Stimulated activated CD4-positive, alpha-beta T cell treated with anti-CD3 and anti-CD28 coated beads, TNF-alpha, amount 100 ng/mL, for 48 hours (primary cell): ENCODE measurements at regions not wholly inside any gene's neighbourhood (a gene's known extent, or its start where the extent isn't known, plus 50 kb on each side); places are given as distances from the start of the nearest gene placed in this dataset.
"Not testable (repeated sequence)": the region's sequence is repeated elsewhere in the genome, so short reads cannot be mapped to it uniquely, and the experiment has no call there.

ENCODE experiments used
- DNase-seq, 3 donors: peaks; one replicate each; pipeline ENCODE4 v3.0.0-alpha.2; 2020; ENCODE audit warnings: low read depth in 3 of 3

DNA sequence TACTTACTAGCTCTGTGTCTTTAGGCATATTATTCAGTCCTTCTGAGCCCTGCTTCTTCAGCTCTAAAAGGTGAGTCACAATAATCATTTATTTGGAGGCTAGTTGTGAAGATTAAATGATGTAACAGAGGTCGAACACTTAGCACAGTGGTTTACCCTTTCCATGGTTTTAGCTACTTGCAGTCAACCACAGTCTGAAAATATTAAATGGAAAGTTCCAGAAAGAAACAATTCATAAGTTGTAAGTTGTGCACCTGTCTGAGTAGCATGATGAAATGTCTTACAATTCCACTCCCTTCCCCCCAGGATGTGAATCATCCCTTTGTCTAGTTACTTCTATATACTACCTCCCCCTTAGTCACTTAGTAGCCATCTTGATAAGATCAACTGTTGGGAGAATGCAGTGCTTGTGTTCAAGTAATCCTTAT, 217.6 kb upstream of the THUMPD2 start:
- DNase-seq: peak in 1 of 3 donors; percentile 6

DNA sequence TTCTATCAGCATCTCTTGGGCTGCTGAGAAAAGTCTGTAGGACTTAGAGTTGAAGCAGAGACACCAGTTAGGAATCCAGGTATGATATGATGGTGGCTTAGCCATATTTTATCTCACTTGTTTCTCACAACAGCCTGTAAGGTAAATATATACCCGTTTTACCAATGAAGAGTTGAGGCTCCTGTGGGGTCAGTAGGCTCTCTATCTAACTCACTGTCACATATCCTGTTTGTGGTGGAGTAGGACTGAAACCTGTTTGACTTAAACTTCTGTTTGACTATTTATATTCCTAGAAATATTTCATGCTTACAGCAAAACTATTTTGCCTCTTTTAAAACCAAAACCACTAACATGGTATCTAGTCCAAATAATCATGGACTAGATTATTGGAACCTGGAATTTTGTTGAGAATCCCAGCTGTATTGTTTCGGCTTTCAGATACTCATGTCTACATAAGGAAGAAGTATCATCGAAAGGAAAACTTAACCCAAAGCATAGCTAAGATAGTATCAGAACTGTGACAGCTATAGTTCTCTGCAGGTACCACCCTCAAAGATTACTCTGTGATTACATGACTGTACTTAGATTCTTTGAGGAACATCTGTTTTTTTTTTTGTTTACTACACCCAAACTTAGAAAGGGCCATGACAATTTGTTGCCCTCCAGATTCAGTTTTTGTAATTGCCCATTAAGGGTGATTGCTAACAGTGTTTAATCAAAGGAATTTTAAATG, 216.1 kb upstream of the THUMPD2 start:
- DNase-seq: no peak

DNA sequence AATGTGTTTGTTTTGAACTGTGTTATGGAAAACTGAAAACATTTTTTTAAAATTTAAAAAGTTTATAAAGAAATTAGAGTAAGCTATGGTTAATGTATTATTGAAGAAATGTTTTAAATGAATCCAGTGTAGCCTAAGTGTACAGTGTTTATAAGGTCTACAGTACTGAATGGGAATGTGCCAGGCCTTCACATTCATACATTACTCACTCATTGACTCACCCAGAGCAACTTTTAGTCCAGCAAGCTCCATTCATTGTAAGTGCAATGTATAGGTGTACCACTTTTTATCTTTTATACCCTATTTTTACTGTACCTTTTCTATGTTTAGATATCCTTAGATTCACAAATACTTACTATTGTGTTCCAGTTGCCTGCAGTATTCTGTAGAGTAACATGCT, 215.1 kb upstream of the THUMPD2 start:
- DNase-seq: no peak

GRCh38 chr2:39991298-39991697, 212.2 kb upstream of the THUMPD2 start:
- DNase-seq: no peak

DNA sequence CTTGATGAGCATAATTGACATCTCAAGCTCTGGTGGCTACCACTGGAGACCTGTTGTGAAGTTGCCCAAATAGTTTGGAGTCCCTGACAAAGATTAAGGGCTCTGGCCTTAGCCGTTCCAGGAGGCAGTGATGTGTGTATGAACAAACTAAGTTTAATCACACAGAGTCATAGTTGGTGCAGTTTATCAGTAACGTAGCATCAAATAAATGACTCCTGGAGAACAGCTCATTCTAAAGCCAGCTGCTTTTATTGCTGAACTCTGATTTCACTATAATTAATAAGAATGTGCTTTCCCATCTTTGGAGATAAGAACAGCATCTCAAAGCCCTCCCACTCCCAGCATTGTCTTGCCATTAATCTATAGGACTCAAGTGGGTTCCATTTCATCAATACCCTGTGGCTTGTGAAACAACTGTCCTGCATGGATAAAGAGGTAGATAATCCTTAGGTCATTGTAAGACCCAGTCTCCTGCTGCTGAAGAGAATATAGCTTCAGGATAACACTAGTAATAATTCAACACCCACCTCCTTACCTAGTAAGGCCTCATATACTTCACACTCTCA, 211.4 kb upstream of the THUMPD2 start:
- DNase-seq: no peak

GRCh38 chr2:39989888-39990287, 210.8 kb upstream of the THUMPD2 start:
- no peak for DNase-seq

DNA sequence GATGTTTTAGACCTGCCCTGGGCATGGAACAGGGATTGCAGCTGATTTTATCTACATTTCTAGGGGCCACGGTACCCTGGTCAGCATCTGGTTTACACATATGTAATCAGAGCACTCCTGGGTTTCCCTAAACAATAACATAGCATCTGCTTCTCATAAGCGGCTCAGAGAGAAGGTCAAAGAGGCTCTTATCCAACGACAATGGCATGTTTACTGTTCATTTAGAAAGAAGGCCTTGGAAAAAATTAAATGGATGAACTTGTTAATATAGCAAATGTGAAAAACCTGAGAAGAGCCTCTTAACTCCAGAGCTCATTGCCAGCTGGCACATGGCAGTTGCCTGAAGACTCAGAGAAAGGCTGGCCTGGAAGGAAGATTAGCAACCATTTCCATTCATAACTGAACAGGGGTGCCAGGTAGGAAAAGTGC, 202.8 kb upstream of the THUMPD2 start:
- DNase-seq: no peak

- DNase-seq: no peak
Measured at GRCh38 chr2:39975476-39976020, 196.5 kb upstream of the THUMPD2 start.

GRCh38 chr2:39968037-39968436, 189.0 kb upstream of the THUMPD2 start:
- DNase-seq: no peak

- DNase-seq: not testable (repeated sequence)
Measured at GRCh38 chr2:39960681-39961080, 181.6 kb upstream of the THUMPD2 start.

DNA sequence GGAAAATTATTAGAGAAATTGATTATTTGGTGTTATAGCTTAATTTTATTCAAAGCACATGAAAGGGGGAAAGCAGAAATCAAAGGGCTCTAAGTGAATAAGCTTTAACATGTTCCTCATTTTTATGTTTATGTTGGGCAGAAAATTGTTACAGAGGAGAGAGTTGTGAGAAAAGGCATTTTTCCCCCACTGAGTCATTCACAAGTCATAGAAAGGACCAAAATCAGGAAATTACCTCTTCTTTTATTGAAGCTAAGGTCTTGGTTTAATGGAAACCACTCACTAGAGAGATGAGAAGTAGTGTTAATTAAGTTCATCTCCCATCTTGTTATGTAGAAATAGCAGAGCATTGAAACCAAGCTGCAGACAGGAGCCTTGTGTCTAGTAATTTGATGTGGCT, 175.3 kb upstream of the THUMPD2 start:
- no peak for DNase-seq

GRCh38 chr2:39949131-39949530, 170.1 kb upstream of the THUMPD2 start:
- DNase-seq: no peak

GRCh38 chr2:39948016-39948719, 169.1 kb upstream of the THUMPD2 start:
- no peak for DNase-seq

DNA sequence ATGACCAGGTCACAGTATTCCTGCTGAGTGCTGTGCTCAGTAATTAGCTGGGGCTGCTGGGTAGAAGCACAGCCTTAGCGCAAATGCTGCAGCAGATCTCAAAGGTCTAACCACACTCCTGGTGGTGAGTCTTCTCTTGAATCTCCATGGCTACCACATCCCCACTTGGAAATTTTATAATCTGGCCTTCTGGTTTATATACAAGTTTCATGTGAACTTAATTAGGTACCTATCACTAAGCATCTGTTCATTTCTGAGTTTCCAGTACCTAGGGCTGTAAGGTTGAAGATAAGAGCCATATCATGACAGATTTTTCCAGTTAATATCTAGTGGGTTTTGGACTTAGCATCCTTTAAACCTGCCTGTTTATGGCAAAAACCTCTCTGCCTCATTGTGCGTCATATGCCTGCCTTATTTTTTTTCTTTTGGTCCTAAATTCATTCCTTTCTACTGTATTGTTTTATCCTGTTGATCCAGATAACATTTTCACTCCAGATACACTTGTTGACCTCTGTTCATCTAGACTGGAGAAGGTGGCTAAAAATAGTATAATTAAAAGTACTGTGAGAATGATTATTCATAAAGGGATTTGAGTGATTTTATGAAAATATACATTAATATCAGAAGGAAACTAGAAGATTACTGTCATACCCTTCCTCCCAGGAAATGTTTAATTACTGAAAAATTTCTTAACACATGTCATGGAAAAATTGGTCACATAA, 168.4 kb upstream of the THUMPD2 start:
- DNase-seq: no peak

DNA sequence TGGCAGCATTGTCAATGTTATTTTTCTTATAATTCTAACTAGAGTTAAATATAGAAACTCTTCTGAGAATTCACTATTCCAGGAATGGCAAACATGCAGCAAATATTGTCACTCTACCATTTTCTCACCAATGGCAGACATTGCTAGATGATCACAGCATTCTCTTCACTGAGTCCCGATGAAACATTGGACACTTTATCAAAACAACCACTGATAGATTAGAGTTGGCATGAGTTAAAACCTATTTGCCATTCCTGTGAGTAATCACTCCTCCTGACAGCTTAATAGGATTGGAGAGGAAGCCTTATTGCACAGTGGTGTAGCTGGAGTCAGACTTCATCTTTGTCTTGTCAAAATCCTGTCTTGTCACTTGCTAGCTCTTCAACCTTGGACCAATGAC, 163.9 kb upstream of the THUMPD2 start:
- DNase-seq: no peak

- no peak for DNase-seq
Measured at GRCh38 chr2:39938035-39938835, 159.2 kb upstream of the THUMPD2 start.

- no peak for DNase-seq
Measured at GRCh38 chr2:39937621-39938020, 158.6 kb upstream of the THUMPD2 start.

DNA sequence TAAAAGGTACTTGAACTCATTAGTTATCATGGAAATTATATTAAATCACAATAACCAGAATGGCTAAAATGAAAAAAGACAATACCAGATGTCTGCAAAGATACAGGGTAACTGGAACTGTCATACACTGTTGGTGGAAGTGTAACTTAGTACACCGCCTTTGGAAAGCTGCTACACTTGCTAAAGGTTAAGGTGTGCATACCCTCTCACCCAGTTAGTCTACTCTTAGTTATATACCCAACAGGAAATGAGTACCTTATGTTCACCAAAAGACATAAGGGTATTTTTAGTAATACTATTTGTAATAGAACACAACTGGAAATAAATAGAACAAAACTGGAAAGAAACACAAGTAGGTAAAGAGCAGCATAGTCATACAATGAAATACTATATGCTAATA, 155.8 kb upstream of the THUMPD2 start:
- no peak for DNase-seq

DNA sequence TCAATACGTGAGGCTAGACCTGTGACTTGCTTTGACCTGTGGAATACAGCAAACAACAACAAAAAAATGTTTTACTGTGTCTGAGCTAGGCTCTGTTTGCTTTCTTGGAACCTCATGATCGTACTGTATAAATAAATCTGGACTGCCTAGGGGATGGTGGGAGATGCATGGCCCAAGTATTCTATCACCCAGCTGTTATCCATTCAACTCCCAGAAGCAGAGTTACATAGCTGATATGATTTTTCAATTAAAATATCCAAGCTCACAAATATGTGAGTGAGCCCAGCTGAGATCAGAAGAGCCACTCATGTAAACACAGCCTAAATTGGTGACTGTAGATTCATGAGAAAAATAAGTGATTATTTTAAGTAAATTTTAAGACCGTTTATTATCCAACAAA, 154.1 kb upstream of the THUMPD2 start:
- no peak for DNase-seq

- DNase-seq: no peak
Measured at GRCh38 chr2:39932198-39932597, 153.1 kb upstream of the THUMPD2 start.

DNA sequence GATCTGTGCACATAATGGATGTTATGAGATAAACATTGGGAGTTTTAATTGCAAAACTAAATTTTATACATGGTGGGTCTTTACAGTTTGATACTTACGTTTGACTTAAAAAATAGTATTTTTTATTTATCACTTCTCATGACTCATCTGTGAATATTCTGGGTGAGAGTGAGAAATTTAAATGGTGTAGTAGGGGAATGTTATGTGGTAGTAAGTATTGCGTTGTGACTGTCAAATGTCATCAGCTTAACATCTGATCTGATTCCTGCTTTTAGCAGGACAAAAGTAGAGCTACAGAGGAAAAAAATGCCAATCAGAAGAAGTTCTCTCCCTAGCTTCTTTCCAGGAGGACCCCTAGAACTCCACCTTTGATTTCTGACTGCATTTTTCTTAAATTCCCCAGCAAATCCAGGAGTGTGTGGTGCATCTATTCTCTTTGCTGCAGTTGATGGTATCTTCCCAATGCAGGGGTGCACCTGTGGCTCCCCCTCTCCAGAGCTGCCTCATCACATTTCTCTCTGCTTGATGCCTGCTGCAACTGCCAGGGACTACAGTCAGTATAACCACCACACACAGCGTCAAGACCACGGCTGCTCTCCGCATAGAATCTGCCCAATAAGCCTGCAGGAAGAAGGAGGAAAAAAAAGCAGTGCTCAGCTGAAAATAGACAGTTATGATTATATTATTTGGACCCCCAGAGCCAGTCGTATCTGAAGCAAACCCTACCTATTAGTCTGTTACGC, 151.3 kb upstream of the THUMPD2 start:
- no peak for DNase-seq
